Neutrophil (primary cell): ENCODE measurements at regions not wholly inside any gene's neighbourhood (a gene's known extent, or its start where the extent isn't known, plus 50 kb on each side); places are given as distances from the start of the nearest gene placed in this dataset.

Experiments
- H3K27ac ChIP-seq: fragments of 200-600 bp; sonication (generic); 2 replicates; pipeline ENCODE4 v1.5.1; 2016; ENCODE audit warnings: mild to moderate bottlenecking, moderate library complexity
- H3K27me3 ChIP-seq: fragments of 200-600 bp; sonication (generic); 2 replicates; pipeline ENCODE4 v1.6.0; 2016; ENCODE audit warnings: mild to moderate bottlenecking
- H3K36me3 ChIP-seq: fragments of 200-600 bp; sonication (generic); 2 replicates; pipeline ENCODE4 v1.5.1; 2017
- H3K4me1 ChIP-seq, 2 experiments: fragments of 200-600 bp in 1 of 2; sonication (generic) in 1 of 2; 1 replicate in 1 of 2; 2 replicates in 1 of 2; pipeline versions ENCODE4 v1.5.1 to v1.6.1; 2013 to 2016; ENCODE audit warnings: low read depth in 1 of 2, low read length in 1 of 2, mild to moderate bottlenecking in 1 of 2, moderate library complexity in 1 of 2; ENCODE audit not compliant: control insufficient read depth in 1 of 2, insufficient read depth in 1 of 2
- H3K4me3 ChIP-seq, 2 experiments: fragments of 200-600 bp in 1 of 2; sonication (generic) in 1 of 2; 1 replicate in 1 of 2; 2 replicates in 1 of 2; pipeline ENCODE4 v1.5.1; 2013 to 2016; ENCODE audit warnings: low read depth in 1 of 2, low read length in 1 of 2, mild to moderate bottlenecking in 1 of 2, moderate library complexity in 1 of 2
- H3K9me3 ChIP-seq: fragments of 200-600 bp; sonication (generic); 2 replicates; pipeline ENCODE4 v1.5.1; 2016
- CTCF ChIP-seq: fragments of 200-600 bp; sonication (generic); IDR thresholded peaks from 2 replicates; pipeline ENCODE4 v1.5.1; 2016; ENCODE audit warnings: antibody characterized with exemption

GRCh38 chr7:33701189-33701740 lies 204.1 kb upstream of the BMPER start:
- TF ChIP-seq CTCF, result no peak
- Histone ChIP-seq H3K27ac (no peak overlapping the region), H3K4me3 (no peak overlapping the region), H3K9me3 (no peaks in the 10 kb centered on the region), H3K4me1 (peaks cover 0 to 26% of the 10 kb centered on the region in 2 experiments), H3K36me3 (no peaks in the 10 kb centered on the region), H3K27me3 (no peaks in the 10 kb centered on the region)

GRCh38 chr7:33701927-33702326 lies 203.4 kb upstream of the BMPER start:
- Histone ChIP-seq H3K4me3 (no peak overlapping the region), H3K27ac (no peak overlapping the region), H3K36me3 (no peaks in the 10 kb centered on the region), H3K9me3 (no peaks in the 10 kb centered on the region), H3K27me3 (no peaks in the 10 kb centered on the region), H3K4me1 (peaks cover 0 to 26% of the 10 kb centered on the region in 2 experiments)
- TF ChIP-seq CTCF, result no peak

- no peaks in the 10 kb centered on the region for H3K27me3 ChIP-seq
- H3K4me1 ChIP-seq, result peaks cover 0 to 30% of the 10 kb centered on the region in 2 experiments
- H3K4me3 ChIP-seq, result no peak overlapping the region
- no peaks in the 10 kb centered on the region for H3K36me3 ChIP-seq
- no peak for TF ChIP-seq CTCF
- H3K27ac ChIP-seq, result no peak overlapping the region
- H3K9me3 ChIP-seq, result no peaks in the 10 kb centered on the region
These were observed 202.8 kb upstream of the BMPER start for GRCh38 chr7:33702514-33703054.

- H3K27ac ChIP-seq, result no peak overlapping the region
These were observed 200.0 kb upstream of the BMPER start for GRCh38 chr7:33705333-33705833.

GRCh38 chr7:33706186-33706585 lies 199.2 kb upstream of the BMPER start:
- no peak overlapping the region for H3K27ac ChIP-seq
- no peaks in the 10 kb centered on the region for H3K27me3 ChIP-seq
- peaks cover 0 to 29% of the 10 kb centered on the region in 2 experiments for H3K4me1 ChIP-seq

More at GRCh38 chr7:33705333-33705833, 200.0 kb upstream of the BMPER start:
- H3K36me3 ChIP-seq, result no peaks in the 10 kb centered on the region
- TF ChIP-seq CTCF, result no peak
- H3K4me1 ChIP-seq, result peaks cover 0 to 33% of the 10 kb centered on the region in 2 experiments
- H3K9me3 ChIP-seq, result no peaks in the 10 kb centered on the region
- no peaks in the 10 kb centered on the region for H3K27me3 ChIP-seq
- H3K4me3 ChIP-seq, result no peak overlapping the region

More at GRCh38 chr7:33706186-33706585, 199.2 kb upstream of the BMPER start:
- no peak overlapping the region for H3K4me3 ChIP-seq
- H3K36me3 ChIP-seq, result no peaks in the 10 kb centered on the region
- H3K9me3 ChIP-seq, result no peaks in the 10 kb centered on the region
- TF ChIP-seq CTCF, result no peak
